ENCODE measurements at regions not wholly inside any gene's neighbourhood (a gene's known extent, or its start where the extent isn't known, plus 50 kb on each side); places are given as distances from the start of the nearest gene placed in this dataset.
"Not testable (repeated sequence)": the region's sequence is repeated elsewhere in the genome, so short reads cannot be mapped to it uniquely, and the experiment has no call there.

GRCh38 chr1:245003246-245003645 lies 138.9 kb upstream of the HNRNPU start:
- DNase-seq (ENCODE audit: low spot score), result no peak
- no peak for TF ChIP-seq EZH2 (IDR thresholded peaks at IDR 0.05; ENCODE audit: borderline replicate concordance, low read depth, low read length, poor library complexity, severe bottlenecking)
- no peak for TF ChIP-seq CTCF (conservative IDR thresholded peaks at IDR 0.05; ENCODE audit: low read depth, low read length)
- H3K9me3 ChIP-seq (ENCODE audit: low read depth, low read length, poor library complexity, severe bottlenecking), result no peaks in the 10 kb centered on the region
- no peaks in the 10 kb centered on the region for H3K27me3 ChIP-seq (replicated peaks; ENCODE audit: insufficient read depth, low read depth, low read length, poor library complexity)
- CTCF ChIA-PET, result no interaction called here
- H3K4me1 ChIP-seq (ENCODE audit: insufficient read depth, low read length, poor library complexity, severe bottlenecking), result no peaks in the 10 kb centered on the region
- no peak overlapping the region for H3K27ac ChIP-seq (ENCODE audit: low read depth, low read length, poor library complexity, severe bottlenecking)
- BruUV-seq (replicated peaks), result no TSS peak
- H3K4me3 ChIP-seq (ENCODE audit: low read depth, low read length, poor library complexity, severe bottlenecking), result no peak overlapping the region
- POLR2A ChIA-PET (ENCODE audit: low non-redundant PET), result no interaction called here
- no peaks in the 10 kb centered on the region for H3K36me3 ChIP-seq (ENCODE audit: insufficient read depth, low read length, poor library complexity, severe bottlenecking)
- intact Hi-C loops (cut with micrococcal nuclease; ENCODE audit: unreplicated experiment), result no loop called here

- no TSS peak for BruUV-seq (replicated peaks)
- H3K27ac ChIP-seq (ENCODE audit: low read depth, low read length, poor library complexity, severe bottlenecking), result no peak overlapping the region
- TF ChIP-seq EZH2 (IDR thresholded peaks at IDR 0.05; ENCODE audit: borderline replicate concordance, low read depth, low read length, poor library complexity, severe bottlenecking) (no peak), CTCF (conservative IDR thresholded peaks at IDR 0.05; ENCODE audit: low read depth, low read length) (no peak)
- no peaks in the 10 kb centered on the region for H3K9me3 ChIP-seq (ENCODE audit: low read depth, low read length, poor library complexity, severe bottlenecking)
- intact Hi-C loops (cut with micrococcal nuclease; ENCODE audit: unreplicated experiment), result no loop called here
- no peak overlapping the region for H3K4me3 ChIP-seq (ENCODE audit: low read depth, low read length, poor library complexity, severe bottlenecking)
- H3K4me1 ChIP-seq (ENCODE audit: insufficient read depth, low read length, poor library complexity, severe bottlenecking), result no peaks in the 10 kb centered on the region
- DNase-seq (ENCODE audit: low spot score), result no peak
- H3K36me3 ChIP-seq (ENCODE audit: insufficient read depth, low read length, poor library complexity, severe bottlenecking), result no peaks in the 10 kb centered on the region
- H3K27me3 ChIP-seq (replicated peaks; ENCODE audit: insufficient read depth, low read depth, low read length, poor library complexity), result no peaks in the 10 kb centered on the region
- POLR2A ChIA-PET (ENCODE audit: low non-redundant PET), result no interaction called here
- CTCF ChIA-PET, result no interaction called here
Measured at GRCh38 chr1:245001252-245001651, 136.9 kb upstream of the HNRNPU start.

GRCh38 chr1:245000872-245001188 lies 136.5 kb upstream of the HNRNPU start:
- Histone ChIP-seq H3K36me3 (ENCODE audit: insufficient read depth, low read length, poor library complexity, severe bottlenecking) (no peaks in the 10 kb centered on the region), H3K27me3 (replicated peaks; ENCODE audit: insufficient read depth, low read depth, low read length, poor library complexity) (no peaks in the 10 kb centered on the region), H3K9me3 (ENCODE audit: low read depth, low read length, poor library complexity, severe bottlenecking) (no peaks in the 10 kb centered on the region), H3K4me1 (ENCODE audit: insufficient read depth, low read length, poor library complexity, severe bottlenecking) (no peaks in the 10 kb centered on the region), H3K4me3 (ENCODE audit: low read depth, low read length, poor library complexity, severe bottlenecking) (no peak overlapping the region), H3K27ac (ENCODE audit: low read depth, low read length, poor library complexity, severe bottlenecking) (no peak overlapping the region)
- no peak for TF ChIP-seq CTCF (conservative IDR thresholded peaks at IDR 0.05; ENCODE audit: low read depth, low read length)
- ChIA-PET CTCF (no interaction called here), POLR2A (ENCODE audit: low non-redundant PET) (no interaction called here)
- no peak for DNase-seq (ENCODE audit: low spot score)
- no TSS peak for BruUV-seq (replicated peaks)
- intact Hi-C loops (cut with micrococcal nuclease; ENCODE audit: unreplicated experiment), result no loop called here

GRCh38 chr1:244999644-245000043 lies 135.3 kb upstream of the HNRNPU start:
- H3K27ac ChIP-seq (ENCODE audit: low read depth, low read length, poor library complexity, severe bottlenecking); CTCF ChIA-PET; H3K4me3 ChIP-seq (ENCODE audit: low read depth, low read length, poor library complexity, severe bottlenecking); BruUV-seq (replicated peaks); H3K4me1 ChIP-seq (ENCODE audit: insufficient read depth, low read length, poor library complexity, severe bottlenecking); H3K9me3 ChIP-seq (ENCODE audit: low read depth, low read length, poor library complexity, severe bottlenecking); H3K27me3 ChIP-seq (replicated peaks; ENCODE audit: insufficient read depth, low read depth, low read length, poor library complexity); intact Hi-C loops (cut with micrococcal nuclease; ENCODE audit: unreplicated experiment); H3K36me3 ChIP-seq (ENCODE audit: insufficient read depth, low read length, poor library complexity, severe bottlenecking); POLR2A ChIA-PET (ENCODE audit: low non-redundant PET); DNase-seq (ENCODE audit: low spot score): not testable (repeated sequence)
